Calu3 (cell line): ENCODE measurements at regions not wholly inside any gene's neighbourhood (a gene's known extent, or its start where the extent isn't known, plus 50 kb on each side); places are given as distances from the start of the nearest gene placed in this dataset.

Experiments
- BruUV-seq: library from RNA; stranded (reverse); fragments of 400-500 nt; replicated peaks from 2 replicates; lab custom pipeline; 2021; lab: Mats Ljungman, UMichigan
- CTCF ChIA-PET: fragments of 300-600 bp; sonication (Branson Sonifier 250); formaldehyde crosslinking; loops from one replicate; lab custom pipeline; 2022; ENCODE audit warnings: antibody characterized with exemption; lab: Charles Lee
- DNase-seq: peaks from one replicate; pipeline ENCODE4 v3.0.0; 2022
- H3K27ac Mint-ChIP-seq: one replicate; pipeline ENCODE4 v1.8.0; 2022; ENCODE audit warnings: mixed read lengths; ENCODE audit not compliant: unreplicated experiment
- H3K27me3 Mint-ChIP-seq: one replicate; pipeline ENCODE4 v1.8.0; 2022; ENCODE audit warnings: mixed read lengths; ENCODE audit not compliant: unreplicated experiment
- H3K36me3 Mint-ChIP-seq: one replicate; pipeline ENCODE4 v1.8.0; 2022; ENCODE audit warnings: mild to moderate bottlenecking, moderate library complexity, mixed read lengths; ENCODE audit not compliant: insufficient read depth, unreplicated experiment
- H3K4me1 Mint-ChIP-seq: one replicate; pipeline ENCODE4 v1.8.0; 2022; ENCODE audit warnings: mild to moderate bottlenecking, low read depth, mixed read lengths; ENCODE audit not compliant: unreplicated experiment
- H3K4me3 Mint-ChIP-seq: one replicate; pipeline ENCODE4 v1.8.0; 2022; ENCODE audit warnings: mild to moderate bottlenecking, low read depth, moderate library complexity, mixed read lengths; ENCODE audit not compliant: unreplicated experiment
- H3K9me3 Mint-ChIP-seq: one replicate; pipeline ENCODE4 v1.8.0; 2022; ENCODE audit warnings: low read depth, mixed read lengths; ENCODE audit not compliant: unreplicated experiment
- CTCF ChIP-seq: fragments of 200-600 bp; IDR thresholded peaks from one replicate; pipeline ENCODE4 v1.8.0; 2022; ENCODE audit warnings: antibody characterized with exemption; ENCODE audit not compliant: unreplicated experiment
- intact Hi-C: fragments of 100-400 bp; cut with micrococcal nuclease; formaldehyde crosslinking; loops from one replicate; pipeline ENCODE4 v1.10.0; 2022; ENCODE audit not compliant: unreplicated experiment

DNA sequence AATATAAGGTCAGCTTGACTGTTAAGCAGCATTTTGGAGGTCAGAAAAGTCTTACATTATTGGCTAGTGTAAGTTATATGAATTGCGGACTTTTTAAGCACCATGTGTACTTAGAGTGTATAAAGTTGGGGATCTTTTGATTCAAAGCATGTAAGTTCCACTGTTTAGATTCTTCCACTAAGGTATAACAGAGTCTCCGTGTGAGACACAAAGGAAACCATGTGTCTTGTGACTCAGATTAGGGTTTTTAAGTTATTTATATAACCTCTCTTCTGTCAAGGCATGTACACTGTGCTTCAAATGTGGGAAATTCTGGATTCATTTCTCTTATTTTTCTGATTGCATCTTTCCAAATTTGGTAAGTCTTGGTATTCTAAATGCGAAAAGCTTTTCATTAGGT lies 143.5 kb upstream of the SOX2 start:
- Mint-ChIP-seq H3K4me1 (no peaks in the 10 kb centered on the region), H3K36me3 (no peaks in the 10 kb centered on the region), H3K4me3 (no peak overlapping the region), H3K9me3 (no peaks in the 10 kb centered on the region), H3K27ac (no peak overlapping the region), H3K27me3 (no peaks in the 10 kb centered on the region)
- no TSS peak for BruUV-seq
- CTCF ChIA-PET: no interaction called here
- no peak for DNase-seq
- intact Hi-C loops: no loop called here
- TF ChIP-seq CTCF: no peak

DNA sequence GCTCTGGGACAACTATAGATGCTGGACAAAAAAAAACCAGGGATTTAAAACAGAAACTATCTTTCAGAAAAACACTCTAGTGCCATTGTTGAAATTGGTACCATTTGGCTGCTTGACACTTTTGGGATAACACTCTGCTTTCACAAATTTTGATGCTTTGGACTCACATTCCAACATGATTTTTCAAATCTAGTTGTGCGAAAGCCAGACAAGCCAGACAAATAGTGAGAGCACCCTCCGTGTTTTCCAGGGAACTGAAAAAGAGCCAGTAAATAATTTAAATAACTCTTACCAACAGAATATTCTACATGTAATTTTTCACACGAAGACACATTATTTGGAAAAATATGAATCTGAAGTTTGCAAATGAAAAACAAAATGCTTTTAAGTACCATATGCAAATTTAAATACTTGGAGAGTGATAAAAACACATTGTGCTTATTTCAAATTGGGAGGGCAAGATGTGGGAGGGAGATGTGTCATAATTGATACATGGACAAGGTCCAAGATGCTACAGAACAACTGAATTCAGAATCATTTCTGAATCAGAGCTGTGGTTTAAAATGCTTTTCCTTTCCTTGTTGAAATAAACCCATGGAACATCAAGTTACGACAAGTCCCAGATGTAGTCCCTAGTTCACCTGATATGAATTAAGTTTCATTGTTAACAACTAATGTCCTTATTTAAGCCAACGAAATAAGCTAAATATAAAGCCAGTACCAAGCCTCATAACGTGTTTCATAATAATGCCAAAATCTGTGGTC lies 144.2 kb upstream of the SOX2 start:
- intact Hi-C loops: no loop called here
- Mint-ChIP-seq H3K4me3 (no peak overlapping the region), H3K27ac (no peak overlapping the region), H3K4me1 (no peaks in the 10 kb centered on the region), H3K27me3 (no peaks in the 10 kb centered on the region), H3K36me3 (no peaks in the 10 kb centered on the region), H3K9me3 (no peaks in the 10 kb centered on the region)
- CTCF ChIA-PET: interaction anchor here (0.6 kb wide), 1 partner anchor 135 kb away, joined by 4 read pairs; no protein-coding TSS in a partner anchor
- no peak for DNase-seq
- no TSS peak for BruUV-seq
- no peak for TF ChIP-seq CTCF

DNA sequence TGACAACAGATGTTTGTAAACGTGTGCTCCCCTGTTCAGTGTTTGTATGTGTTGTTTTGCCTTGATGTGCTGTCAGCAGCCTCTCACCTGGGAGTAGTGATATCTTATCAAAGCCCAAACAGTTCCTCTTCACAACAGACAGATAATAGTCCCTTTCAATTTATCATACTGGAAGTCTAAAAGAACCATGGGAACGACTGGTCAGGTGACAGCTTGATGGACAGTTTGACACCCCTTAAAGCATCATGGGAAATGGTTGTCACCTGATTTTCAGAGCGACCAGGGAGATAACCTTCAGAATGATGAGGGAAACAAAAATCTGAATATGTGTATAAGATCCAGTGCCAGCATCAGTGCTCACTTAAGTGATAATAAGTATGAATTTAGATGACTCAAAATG lies 146.3 kb upstream of the SOX2 start:
- CTCF ChIA-PET: no interaction called here
- DNase-seq: no peak
- intact Hi-C loops: loop anchor here (2.0 kb wide), 1 partner anchor 135 kb away; no protein-coding TSS in a partner anchor
- H3K36me3 Mint-ChIP-seq: no peaks in the 10 kb centered on the region
- no peaks in the 10 kb centered on the region for H3K4me1 Mint-ChIP-seq
- H3K27me3 Mint-ChIP-seq: no peaks in the 10 kb centered on the region
- H3K9me3 Mint-ChIP-seq: no peaks in the 10 kb centered on the region
- H3K4me3 Mint-ChIP-seq: no peak overlapping the region
- H3K27ac Mint-ChIP-seq: no peak overlapping the region
- BruUV-seq: no TSS peak
- no peak for TF ChIP-seq CTCF

- H3K27ac Mint-ChIP-seq: no peak overlapping the region
- H3K9me3 Mint-ChIP-seq: no peaks in the 10 kb centered on the region
- no peaks in the 10 kb centered on the region for H3K27me3 Mint-ChIP-seq
- no peak for DNase-seq
- TF ChIP-seq CTCF: no peak
- no peaks in the 10 kb centered on the region for H3K36me3 Mint-ChIP-seq
- H3K4me1 Mint-ChIP-seq: no peaks in the 10 kb centered on the region
- no TSS peak for BruUV-seq
- CTCF ChIA-PET: interaction anchor here (1.0 to 1.4 kb wide), 3 partner anchors 136 to 237 kb away, joined by 3 to 4 read pairs (median 3); no protein-coding TSS in a partner anchor
- no peak overlapping the region for H3K4me3 Mint-ChIP-seq
- intact Hi-C loops: loop anchor here (2.0 kb wide), 1 partner anchor 137 kb away; no protein-coding TSS in a partner anchor
These were observed 147.5 kb upstream of the SOX2 start for GRCh38 chr3:181564222-181564621.
